HEK293T (cell line): ENCODE measurements at regions not wholly inside any gene's neighbourhood (a gene's known extent, or its start where the extent isn't known, plus 50 kb on each side); places are given as distances from the start of the nearest gene placed in this dataset.

Experiments used
- CTCF ChIA-PET: fragments of 350-600 bp; formaldehyde crosslinking; extraction: SDS; loops from one replicate; lab custom pipeline; 2021; ENCODE audit warnings: antibody characterized with exemption, inconsistent platforms; lab: Yijun Ruan, JAX
- POLR2A ChIA-PET: fragments of 350-600 bp; formaldehyde crosslinking; extraction: SDS; loops from one replicate; lab custom pipeline; 2020; ENCODE audit warnings: antibody characterized with exemption, inconsistent platforms; lab: Yijun Ruan, JAX
- DNase-seq: peaks from one replicate; pipeline ENCODE4 v3.0.0; 2012; ENCODE audit warnings: mixed read lengths; ENCODE audit errors: extremely low spot score
- ARNT ChIP-seq: fragments of 450-650 bp; IDR thresholded peaks from 2 replicates; pipeline ENCODE4 v1.6.1; 2017; ENCODE audit warnings: mild to moderate bottlenecking
- BHLHE40 ChIP-seq: fragments of 450-650 bp; IDR thresholded peaks from 2 replicates; pipeline ENCODE4 v1.6.1; 2016; ENCODE audit warnings: mild to moderate bottlenecking, moderate library complexity, borderline replicate concordance
- CTBP1 ChIP-seq: fragments of 450-650 bp; IDR thresholded peaks from 2 replicates; pipeline ENCODE4 v1.6.1; 2016; ENCODE audit warnings: borderline replicate concordance
- ELF4 ChIP-seq: fragments of 450-650 bp; IDR thresholded peaks from 2 replicates; pipeline ENCODE4 v1.6.1; 2017; ENCODE audit warnings: antibody characterized with exemption
- FOXA1 ChIP-seq: fragments of 450-650 bp; IDR thresholded peaks from 2 replicates; pipeline ENCODE4 v1.6.1; 2016; ENCODE audit warnings: mild to moderate bottlenecking
- FOXK2 ChIP-seq: fragments of 450-650 bp; IDR thresholded peaks from 2 replicates; pipeline ENCODE4 v1.6.1; 2016; ENCODE audit warnings: mild to moderate bottlenecking
- FOXM1 ChIP-seq: fragments of 450-650 bp; IDR thresholded peaks from 2 replicates; pipeline ENCODE4 v1.6.1; 2017; ENCODE audit warnings: mild to moderate bottlenecking, borderline replicate concordance
- HDGF ChIP-seq: fragments of 450-650 bp; IDR thresholded peaks from 2 replicates; pipeline ENCODE4 v1.6.1; 2017; ENCODE audit warnings: antibody characterized with exemption, borderline replicate concordance
- L3MBTL2 ChIP-seq: fragments of 450-650 bp; conservative IDR thresholded peaks from 2 replicates; pipeline ENCODE4 v1.6.1; 2016; ENCODE audit warnings: mild to moderate bottlenecking
- LEF1 ChIP-seq: fragments of 450-650 bp; IDR thresholded peaks from 2 replicates; pipeline ENCODE4 v1.6.1; 2017; ENCODE audit warnings: mild to moderate bottlenecking, borderline replicate concordance
- NFRKB ChIP-seq: fragments of 450-650 bp; IDR thresholded peaks from 2 replicates; pipeline ENCODE4 v1.6.1; 2016; ENCODE audit warnings: mild to moderate bottlenecking, moderate library complexity
- PKNOX1 ChIP-seq: fragments of 450-650 bp; IDR thresholded peaks from 2 replicates; pipeline ENCODE4 v1.6.1; 2016
- SP1 ChIP-seq: fragments of 450-650 bp; IDR thresholded peaks from 2 replicates; pipeline ENCODE4 v1.6.1; 2017
- SUZ12 ChIP-seq: fragments of 450-650 bp; IDR thresholded peaks from 2 replicates; pipeline ENCODE4 v1.6.1; 2016; ENCODE audit warnings: mild to moderate bottlenecking
- TARDBP ChIP-seq: fragments of 450-650 bp; IDR thresholded peaks from 2 replicates; pipeline ENCODE4 v1.6.1; 2016
- ZNF384 ChIP-seq: fragments of 450-650 bp; IDR thresholded peaks from 2 replicates; pipeline ENCODE4 v1.6.1; 2016

DNA sequence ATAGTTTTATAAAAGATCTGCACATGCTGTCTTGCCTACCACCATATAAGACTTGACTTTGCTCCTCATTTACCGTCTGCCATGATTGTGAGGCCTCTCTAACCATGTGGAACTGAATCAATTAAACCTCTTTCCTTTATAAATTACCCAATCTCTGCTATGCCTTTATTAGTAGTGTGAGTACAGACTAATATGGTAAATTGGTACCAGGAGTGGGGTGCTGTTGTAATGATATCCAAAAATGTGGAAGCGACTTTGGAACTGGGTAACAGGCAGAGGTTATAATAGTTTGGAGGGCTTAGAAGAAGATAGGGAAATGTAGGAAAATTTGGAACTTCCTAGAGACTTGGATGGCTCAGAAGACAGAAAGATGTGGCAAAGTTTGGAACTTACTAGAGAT, 64.2 kb upstream of the TFAP2D start:
- ChIA-PET CTCF (no interaction called here), POLR2A (no interaction called here)
- TF ChIP-seq BHLHE40 = no peak
- DNase-seq = no peak

DNA sequence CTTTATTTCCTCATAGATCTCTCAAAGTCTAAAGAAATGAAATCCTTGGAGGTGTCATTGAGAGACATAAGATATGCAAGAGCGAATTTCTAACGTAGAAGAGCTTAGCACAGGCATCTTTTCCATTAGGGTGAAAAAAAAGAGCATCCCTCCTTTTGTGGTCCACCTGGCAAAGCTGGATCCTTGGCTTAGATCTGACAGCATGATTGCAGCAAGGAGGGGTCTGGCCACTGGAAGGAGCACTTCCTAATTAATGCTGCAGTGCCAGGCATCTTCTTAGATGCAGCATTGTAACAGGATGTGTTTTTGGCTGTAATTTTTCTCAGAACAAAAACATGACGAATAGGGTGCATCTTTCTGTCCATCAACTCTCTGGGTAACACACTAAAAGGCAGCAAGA, 60.1 kb upstream of the TFAP2D start:
- no peak for TF ChIP-seq SP1
- TF ChIP-seq PKNOX1 = no peak
- TF ChIP-seq CTBP1 = no peak
- no peak for TF ChIP-seq LEF1
- TF ChIP-seq ARNT = no peak
- TF ChIP-seq HDGF = no peak
- no peak for TF ChIP-seq L3MBTL2
- TF ChIP-seq ELF4 = no peak
- TF ChIP-seq ZNF384 = no peak
- no peak for TF ChIP-seq FOXM1
- DNase-seq = no peak
- CTCF ChIA-PET = no interaction called here
- POLR2A ChIA-PET = no interaction called here

DNA sequence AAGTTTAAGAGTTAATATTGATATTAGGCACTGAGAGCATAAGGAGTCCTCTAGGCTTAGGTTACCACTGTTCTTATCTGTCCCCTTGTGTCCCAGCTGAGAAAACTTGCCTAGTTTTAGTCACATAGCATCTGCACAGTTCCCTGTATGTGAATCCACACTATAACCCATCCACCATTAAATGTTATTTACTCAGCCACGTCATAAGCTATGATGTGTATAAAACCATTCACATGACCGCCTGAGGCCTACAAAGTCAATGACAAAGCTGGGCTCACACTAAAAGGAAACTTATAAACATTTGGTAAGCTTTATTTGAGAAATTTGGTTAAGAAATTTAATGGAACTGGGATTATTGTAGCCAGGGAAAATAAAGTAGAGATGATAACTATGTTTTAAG, 59.2 kb upstream of the TFAP2D start:
- no peak for DNase-seq
- ChIA-PET CTCF (no interaction called here), POLR2A (no interaction called here)
- TF ChIP-seq CTBP1 (no peak), BHLHE40 (no peak), FOXM1 (no peak), SP1 (no peak), FOXA1 (no peak), TARDBP (no peak), PKNOX1 (no peak), L3MBTL2 (no peak), NFRKB (no peak), ZNF384 (no peak), FOXK2 (no peak), ELF4 (no peak), LEF1 (no peak), HDGF (no peak), ARNT (no peak), SUZ12 (no peak)

GRCh38 chr6:50655848-50656453, 57.4 kb upstream of the TFAP2D start:
- ChIA-PET CTCF (interaction anchor here (0.6 to 1.7 kb wide), 3 partner anchors 14 to 133 kb away, joined by 3 to 5 read pairs (median 3); no protein-coding TSS in a partner anchor), POLR2A (no interaction called here)
- TF ChIP-seq LEF1 = no peak
- peak; percentile 14 for DNase-seq

GRCh38 chr6:50657513-50657912, 55.8 kb upstream of the TFAP2D start:
- no peak for DNase-seq
- TF ChIP-seq CTBP1 (no peak), BHLHE40 (no peak), L3MBTL2 (no peak), TARDBP (no peak), NFRKB (no peak)
- POLR2A ChIA-PET = no interaction called here
- CTCF ChIA-PET = interaction anchor here (1.1 kb wide), 1 partner anchor 27 kb away, joined by 3 read pairs; no protein-coding TSS in a partner anchor

- no peak for TF ChIP-seq ZNF384
- TF ChIP-seq FOXM1 = no peak
- TF ChIP-seq SUZ12 = no peak
- TF ChIP-seq NFRKB = no peak
- no peak for TF ChIP-seq FOXA1
- no peak for TF ChIP-seq ARNT
- no peak for TF ChIP-seq ELF4
- TF ChIP-seq TARDBP = no peak
- TF ChIP-seq L3MBTL2 = no peak
- TF ChIP-seq CTBP1 = no peak
- no peak for TF ChIP-seq PKNOX1
- TF ChIP-seq FOXK2 = no peak
- TF ChIP-seq HDGF = no peak
- TF ChIP-seq SP1 = no peak
- TF ChIP-seq LEF1 = no peak
- ChIA-PET CTCF (interaction anchor here (0.6 kb wide), 1 partner anchor 57 kb away, joined by 3 read pairs; no protein-coding TSS in a partner anchor), POLR2A (no interaction called here)
- DNase-seq = no peak
Observed at GRCh38 chr6:50658561-50658960, 54.8 kb upstream of the TFAP2D start.

GRCh38 chr6:50661636-50662035, 51.7 kb upstream of the TFAP2D start:
- TF ChIP-seq FOXA1 (no peak), FOXK2 (no peak), ELF4 (no peak), ZNF384 (no peak), CTBP1 (no peak), SUZ12 (no peak), TARDBP (no peak)
- ChIA-PET CTCF (no interaction called here), POLR2A (no interaction called here)
- DNase-seq = no peak
